PC-9 (cell line): ENCODE measurements at regions not wholly inside any gene's neighbourhood (a gene's known extent, or its start where the extent isn't known, plus 50 kb on each side); places are given as distances from the start of the nearest gene placed in this dataset.

Source experiments
- BruUV-seq: library from RNA; stranded (reverse); fragments of 400-500 nt; replicated peaks from 2 replicates; lab custom pipeline; 2021; lab: Mats Ljungman, UMichigan
- CTCF ChIA-PET: fragments of 300-600 bp; sonication (Branson Sonifier 250); formaldehyde crosslinking; loops from one replicate; lab custom pipeline; 2022; ENCODE audit warnings: antibody characterized with exemption; lab: Charles Lee
- POLR2A ChIA-PET: fragments of 300-600 bp; sonication (Branson Sonifier 250); formaldehyde crosslinking; loops from one replicate; lab custom pipeline; 2022; ENCODE audit warnings: antibody characterized with exemption; ENCODE audit not compliant: unreplicated experiment; lab: Charles Lee
- DNase-seq, 2 experiments: peaks; one replicate each; pipeline versions ENCODE4 v3.0.0 to v3.0.0-alpha.2; 2015 to 2022; ENCODE audit warnings: mixed read lengths in 1 of 2
- H2AFZ ChIP-seq: fragments of 200-600 bp; sonication (generic); 2 replicates; pipeline ENCODE4 v1.8.1; 2017; ENCODE audit warnings: antibody characterized with exemption
- H3F3A ChIP-seq: fragments of 200-600 bp; sonication (generic); 2 replicates; pipeline ENCODE4 v1.8.1; 2017; ENCODE audit warnings: antibody characterized with exemption, mild to moderate bottlenecking, low read depth; ENCODE audit not compliant: insufficient read depth
- H3K27ac ChIP-seq: fragments of 200-600 bp; sonication (generic); 2 replicates; pipeline ENCODE4 v1.6.1; 2016; ENCODE audit warnings: mixed run types
- H3K27me3 ChIP-seq: fragments of 200-600 bp; sonication (generic); 2 replicates; pipeline ENCODE4 v1.6.1; 2016; ENCODE audit warnings: low read depth, mixed run types; ENCODE audit not compliant: insufficient read depth
- H3K36me3 ChIP-seq: fragments of 200-600 bp; sonication (generic); 2 replicates; pipeline ENCODE4 v1.6.1; 2016; ENCODE audit warnings: low read depth, mixed run types
- H3K4me1 ChIP-seq: fragments of 200-600 bp; sonication (generic); replicated peaks from 2 replicates; pipeline ENCODE4 v1.6.1; 2016; ENCODE audit warnings: mixed run types; ENCODE audit not compliant: insufficient read depth
- H3K4me2 ChIP-seq: fragments of 200-600 bp; sonication (generic); 2 replicates; pipeline ENCODE4 v1.6.1; 2017; ENCODE audit warnings: mixed run types
- H3K4me3 ChIP-seq: fragments of 200-600 bp; sonication (generic); 2 replicates; pipeline ENCODE4 v1.6.1; 2016; ENCODE audit warnings: mixed run types
- H3K79me2 ChIP-seq: fragments of 200-600 bp; sonication (generic); 2 replicates; pipeline ENCODE4 v1.6.1; 2017; ENCODE audit warnings: low read depth, mixed run types
- H3K9me2 ChIP-seq: fragments of 200-600 bp; sonication (generic); 2 replicates; pipeline ENCODE4 v1.8.1; 2017; ENCODE audit warnings: mild to moderate bottlenecking; ENCODE audit not compliant: insufficient read depth
- H3K9me3 ChIP-seq: fragments of 200-600 bp; sonication (generic); 2 replicates; pipeline ENCODE4 v1.8.1; 2016; ENCODE audit warnings: low read depth; ENCODE audit not compliant: insufficient read depth
- H4K20me1 ChIP-seq: fragments of 200-600 bp; sonication (generic); 2 replicates; pipeline ENCODE4 v1.8.1; 2017; ENCODE audit not compliant: insufficient read depth
- EZH2 ChIP-seq: fragments of 200-600 bp; sonication (generic); IDR thresholded peaks from 2 replicates; pipeline ENCODE4 v1.8.0; 2017; ENCODE audit warnings: antibody characterized with exemption, low read depth
- intact Hi-C: fragments of 100-400 bp; cut with micrococcal nuclease; formaldehyde crosslinking; loops from one replicate; pipeline ENCODE4 v1.10.0; 2022; ENCODE audit not compliant: unreplicated experiment
- TF ChIP-seq, protein P1 (sequence below): fragments of 200-600 bp; sonication (generic); conservative IDR thresholded peaks from 2 replicates; pipeline ENCODE4 v1.6.1; 2017; ENCODE audit warnings: mixed run types, antibody characterized with exemption, mild to moderate bottlenecking, moderate library complexity

DNA sequence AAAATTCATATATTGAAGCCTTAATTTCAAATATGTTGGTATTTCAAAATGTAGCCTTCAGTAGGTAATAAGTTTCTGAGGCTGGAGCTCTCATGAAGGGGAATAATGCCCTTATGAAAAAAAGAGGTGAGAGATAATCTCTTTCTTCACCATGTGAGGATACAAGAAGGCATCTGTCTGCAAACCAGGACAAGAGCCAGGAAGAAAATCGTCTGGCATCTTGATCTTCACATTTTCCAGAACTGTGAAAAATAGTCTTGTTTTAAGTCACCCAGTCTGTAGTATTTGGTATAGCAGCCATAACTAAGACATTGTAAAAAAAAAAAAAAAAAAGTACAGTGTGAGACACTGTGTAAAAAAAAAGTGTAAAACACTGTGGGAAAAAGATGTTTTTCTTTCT lies 768.9 kb downstream of the TAF11L14 start:
- Histone ChIP-seq H3K79me2 (no peaks in the 10 kb centered on the region), H3K9me3 (no peaks in the 10 kb centered on the region), H3K9me2 (no peaks in the 10 kb centered on the region), H3K4me2 (no peak overlapping the region), H3K4me3 (no peak overlapping the region), H4K20me1 (no peaks in the 10 kb centered on the region), H3K36me3 (no peaks in the 10 kb centered on the region), H3K4me1 (no peaks in the 10 kb centered on the region), H3F3A (no peaks in the 10 kb centered on the region), H3K27ac (no peak overlapping the region), H2AFZ (no peak overlapping the region), H3K27me3 (no peaks in the 10 kb centered on the region)
- DNase-seq = no peak
- CTCF ChIA-PET = no interaction called here
- intact Hi-C loops = no loop called here
- TF ChIP-seq, protein P1, sequence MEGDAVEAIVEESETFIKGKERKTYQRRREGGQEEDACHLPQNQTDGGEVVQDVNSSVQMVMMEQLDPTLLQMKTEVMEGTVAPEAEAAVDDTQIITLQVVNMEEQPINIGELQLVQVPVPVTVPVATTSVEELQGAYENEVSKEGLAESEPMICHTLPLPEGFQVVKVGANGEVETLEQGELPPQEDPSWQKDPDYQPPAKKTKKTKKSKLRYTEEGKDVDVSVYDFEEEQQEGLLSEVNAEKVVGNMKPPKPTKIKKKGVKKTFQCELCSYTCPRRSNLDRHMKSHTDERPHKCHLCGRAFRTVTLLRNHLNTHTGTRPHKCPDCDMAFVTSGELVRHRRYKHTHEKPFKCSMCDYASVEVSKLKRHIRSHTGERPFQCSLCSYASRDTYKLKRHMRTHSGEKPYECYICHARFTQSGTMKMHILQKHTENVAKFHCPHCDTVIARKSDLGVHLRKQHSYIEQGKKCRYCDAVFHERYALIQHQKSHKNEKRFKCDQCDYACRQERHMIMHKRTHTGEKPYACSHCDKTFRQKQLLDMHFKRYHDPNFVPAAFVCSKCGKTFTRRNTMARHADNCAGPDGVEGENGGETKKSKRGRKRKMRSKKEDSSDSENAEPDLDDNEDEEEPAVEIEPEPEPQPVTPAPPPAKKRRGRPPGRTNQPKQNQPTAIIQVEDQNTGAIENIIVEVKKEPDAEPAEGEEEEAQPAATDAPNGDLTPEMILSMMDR = no peak
- TF ChIP-seq EZH2 = no peak
- no TSS peak for BruUV-seq
- POLR2A ChIA-PET = no interaction called here

DNA sequence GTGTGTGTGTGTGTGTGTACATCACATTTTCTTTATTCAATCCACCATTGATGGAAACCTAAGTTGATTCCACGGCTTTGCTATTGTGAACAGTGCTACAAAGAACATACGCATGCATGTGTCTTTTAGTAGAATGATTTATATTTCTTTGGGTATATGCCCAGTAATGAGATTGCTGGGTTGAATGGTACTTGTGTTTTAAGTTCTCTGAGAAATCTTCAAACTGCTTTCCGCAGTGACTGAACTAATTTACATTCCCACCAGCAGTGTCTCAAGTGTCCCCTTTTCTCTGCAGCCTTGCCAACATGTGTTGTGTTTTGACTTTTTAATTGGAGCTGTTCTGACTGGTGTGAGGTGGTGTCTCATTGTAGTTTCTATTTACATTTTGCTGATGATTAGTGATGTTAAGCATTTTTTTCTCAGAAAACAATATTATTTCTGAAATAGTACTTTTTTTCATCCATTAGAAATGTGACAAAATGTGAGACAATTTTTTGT lies 769.7 kb downstream of the TAF11L14 start:
- Histone ChIP-seq H3K27ac (no peak overlapping the region), H3F3A (no peaks in the 10 kb centered on the region), H4K20me1 (no peaks in the 10 kb centered on the region), H3K4me3 (no peak overlapping the region), H3K9me3 (no peaks in the 10 kb centered on the region), H3K36me3 (no peaks in the 10 kb centered on the region), H3K79me2 (no peaks in the 10 kb centered on the region), H3K27me3 (no peaks in the 10 kb centered on the region), H3K4me1 (no peaks in the 10 kb centered on the region), H3K9me2 (no peaks in the 10 kb centered on the region), H3K4me2 (no peak overlapping the region), H2AFZ (no peak overlapping the region)
- ChIA-PET CTCF (no interaction called here), POLR2A (no interaction called here)
- TF ChIP-seq, protein P1 = no peak
- no peak for TF ChIP-seq EZH2
- DNase-seq = no peak
- no TSS peak for BruUV-seq
- intact Hi-C loops = no loop called here

DNA sequence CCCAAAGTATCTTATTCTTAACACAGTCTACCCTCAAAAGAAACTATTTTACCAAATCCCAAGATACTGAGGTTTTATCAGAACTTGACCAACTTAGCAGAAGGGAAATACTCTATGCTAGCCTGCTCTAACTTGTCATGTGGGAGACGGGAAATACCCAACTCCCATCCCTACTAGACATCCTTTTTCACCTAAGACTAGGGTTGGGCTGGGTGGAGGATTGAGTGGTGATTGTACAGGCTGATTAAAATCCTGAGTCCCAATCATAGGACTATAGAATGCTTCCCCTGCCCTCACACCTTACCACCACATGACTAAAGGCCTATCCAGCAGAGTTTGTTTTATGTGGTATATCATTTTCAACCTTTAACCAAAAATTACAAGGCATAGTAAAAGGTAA lies 786.5 kb downstream of the TAF11L14 start:
- H3K27me3 ChIP-seq = no peaks in the 10 kb centered on the region
- TF ChIP-seq, protein P1 = no peak
- TF ChIP-seq EZH2 = no peak
- H3K9me3 ChIP-seq = no peaks in the 10 kb centered on the region
- H3K27ac ChIP-seq = no peak overlapping the region
- no peaks in the 10 kb centered on the region for H3K4me1 ChIP-seq
- H3K4me3 ChIP-seq = no peak overlapping the region
- H3K79me2 ChIP-seq = no peaks in the 10 kb centered on the region
- H4K20me1 ChIP-seq = no peaks in the 10 kb centered on the region
- intact Hi-C loops = no loop called here
- ChIA-PET POLR2A (no interaction called here), CTCF (no interaction called here)
- BruUV-seq = no TSS peak
- no peaks in the 10 kb centered on the region for H3K36me3 ChIP-seq
- H3K9me2 ChIP-seq = no peaks in the 10 kb centered on the region
- H2AFZ ChIP-seq = no peak overlapping the region
- no peak overlapping the region for H3K4me2 ChIP-seq
- DNase-seq = no peak
- no peaks in the 10 kb centered on the region for H3F3A ChIP-seq
